ENCODE measurements at regions not wholly inside any gene's neighbourhood (a gene's known extent, or its start where the extent isn't known, plus 50 kb on each side); places are given as distances from the start of the nearest gene placed in this dataset.
"Not testable (repeated sequence)": the region's sequence is repeated elsewhere in the genome, so short reads cannot be mapped to it uniquely, and the experiment has no call there.

- no peak for DNase-seq (ENCODE audit: low read depth)
Observed at GRCh38 chr6:119497988-119498727, 148.6 kb upstream of the MAN1A1 start.

GRCh38 chr6:119495230-119495683, 145.7 kb upstream of the MAN1A1 start:
- DNase-seq (ENCODE audit: low read depth) = no peak

GRCh38 chr6:119493980-119494379, 144.4 kb upstream of the MAN1A1 start:
- DNase-seq (ENCODE audit: low read depth) = no peak

- DNase-seq (ENCODE audit: low read depth) = not testable (repeated sequence)
Observed at GRCh38 chr6:119491112-119491511, 141.6 kb upstream of the MAN1A1 start.

GRCh38 chr6:119490050-119490449, 140.5 kb upstream of the MAN1A1 start:
- DNase-seq (ENCODE audit: low read depth) = not testable (repeated sequence)

GRCh38 chr6:119484598-119484997, 135.0 kb upstream of the MAN1A1 start:
- DNase-seq (ENCODE audit: low read depth) = peak; percentile 96

GRCh38 chr6:119483908-119484307, 134.3 kb upstream of the MAN1A1 start:
- DNase-seq (ENCODE audit: low read depth) = no peak

- DNase-seq (ENCODE audit: low read depth) = no peak
Observed at GRCh38 chr6:119482850-119483285, 133.3 kb upstream of the MAN1A1 start.

GRCh38 chr6:119481976-119482375, 132.4 kb upstream of the MAN1A1 start:
- no peak for DNase-seq (ENCODE audit: low read depth)

- DNase-seq (ENCODE audit: low read depth) = peak; percentile 20
Observed at GRCh38 chr6:119480961-119481497, 131.5 kb upstream of the MAN1A1 start.

- DNase-seq (ENCODE audit: low read depth) = peak; percentile 51
Observed at GRCh38 chr6:119479860-119480655, 130.5 kb upstream of the MAN1A1 start.

GRCh38 chr6:119476554-119476953, 127.0 kb upstream of the MAN1A1 start:
- no peak for DNase-seq (ENCODE audit: low read depth)

- no peak for DNase-seq (ENCODE audit: low read depth)
Observed at GRCh38 chr6:119476024-119476423, 126.5 kb upstream of the MAN1A1 start.

GRCh38 chr6:119470893-119471542, 121.5 kb upstream of the MAN1A1 start:
- no peak for DNase-seq (ENCODE audit: low read depth)

- DNase-seq (ENCODE audit: low read depth) = peak; percentile 53
Observed at GRCh38 chr6:119467488-119468081, 118.0 kb upstream of the MAN1A1 start.

- no peak for DNase-seq (ENCODE audit: low read depth)
Observed at GRCh38 chr6:119466226-119466625, 116.7 kb upstream of the MAN1A1 start.

- no peak for DNase-seq (ENCODE audit: low read depth)
Observed at GRCh38 chr6:119463081-119463626, 113.6 kb upstream of the MAN1A1 start.

- no peak for DNase-seq (ENCODE audit: low read depth)
Observed at GRCh38 chr6:119461187-119461586, 111.6 kb upstream of the MAN1A1 start.

- DNase-seq (ENCODE audit: low read depth) = no peak
Observed at GRCh38 chr6:119459207-119459974, 109.8 kb upstream of the MAN1A1 start.

GRCh38 chr6:119454714-119455113, 105.2 kb upstream of the MAN1A1 start:
- peak; percentile 8 for DNase-seq (ENCODE audit: low read depth)
